HG02885 (cell line): ENCODE measurements at regions not wholly inside any gene's neighbourhood (a gene's known extent, or its start where the extent isn't known, plus 50 kb on each side); places are given as distances from the start of the nearest gene placed in this dataset.

Experiments used
- ATAC-seq: cut with Tn5 transposase; IDR thresholded peaks from one replicate; pipeline ENCODE4 v1.9.1; 2021; ENCODE audit warnings: mild to moderate bottlenecking; ENCODE audit not compliant: unreplicated experiment, poor library complexity

DNA sequence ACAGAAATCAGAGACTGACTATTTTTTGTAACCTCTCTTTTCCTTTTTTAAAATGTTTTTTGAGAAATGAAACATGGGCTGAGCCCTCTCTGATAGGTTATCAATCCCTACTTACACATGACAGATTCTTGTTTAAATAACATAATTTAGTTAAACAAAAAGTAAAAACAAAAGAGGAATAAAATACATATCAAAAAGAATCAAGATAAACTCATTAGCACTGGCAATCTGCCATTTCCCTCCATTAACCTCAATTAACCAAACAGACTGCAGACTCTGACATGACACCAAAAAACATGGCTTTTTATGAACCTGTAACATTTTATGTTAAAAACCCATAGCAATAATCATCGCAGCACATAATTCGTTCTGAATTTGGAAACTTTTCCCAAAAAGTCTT is 284.4 kb upstream of the MTNR1B start:
- ATAC-seq, result no peak

DNA sequence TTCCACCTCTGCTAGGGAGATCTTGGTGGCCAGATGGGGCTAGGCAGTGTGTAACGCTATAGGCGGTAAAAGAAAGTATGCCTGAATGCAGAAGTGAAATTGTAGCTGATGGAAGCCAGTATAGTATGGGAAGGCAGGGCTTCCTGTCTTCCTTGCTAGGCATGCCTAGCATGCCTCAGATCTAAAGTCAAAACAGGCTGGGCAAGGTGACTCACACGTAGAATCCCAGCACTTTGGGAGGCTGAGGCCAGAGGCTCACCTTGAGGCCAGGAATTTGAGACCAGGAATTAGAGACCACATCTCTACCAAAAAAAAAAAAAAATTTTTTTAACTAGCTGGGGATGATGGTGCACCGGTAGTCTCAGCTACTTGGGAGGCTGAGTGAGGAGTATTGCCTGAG is 281.7 kb upstream of the MTNR1B start:
- no peak for ATAC-seq

DNA sequence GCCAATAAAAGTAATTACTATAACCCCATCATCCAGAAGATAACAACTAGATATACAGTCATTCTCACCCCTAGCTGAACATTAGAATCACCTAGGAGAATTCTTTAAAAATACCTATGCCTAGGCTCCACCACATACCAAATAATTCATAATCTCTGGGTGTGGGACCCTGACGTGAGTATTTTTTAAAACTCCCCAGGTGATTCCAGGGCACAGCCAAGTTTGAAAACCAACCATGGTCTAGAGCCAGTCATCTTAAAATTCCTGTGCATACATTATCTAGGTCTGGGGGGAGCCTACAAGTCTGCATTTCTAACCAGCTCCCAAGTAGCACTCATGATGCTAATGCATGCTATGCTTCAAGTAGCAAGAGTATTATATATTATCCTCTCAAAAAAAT is 281.0 kb upstream of the MTNR1B start:
- no peak for ATAC-seq

GRCh38 chr11:92692826-92693546 is 276.5 kb upstream of the MTNR1B start:
- ATAC-seq, result no peak

DNA sequence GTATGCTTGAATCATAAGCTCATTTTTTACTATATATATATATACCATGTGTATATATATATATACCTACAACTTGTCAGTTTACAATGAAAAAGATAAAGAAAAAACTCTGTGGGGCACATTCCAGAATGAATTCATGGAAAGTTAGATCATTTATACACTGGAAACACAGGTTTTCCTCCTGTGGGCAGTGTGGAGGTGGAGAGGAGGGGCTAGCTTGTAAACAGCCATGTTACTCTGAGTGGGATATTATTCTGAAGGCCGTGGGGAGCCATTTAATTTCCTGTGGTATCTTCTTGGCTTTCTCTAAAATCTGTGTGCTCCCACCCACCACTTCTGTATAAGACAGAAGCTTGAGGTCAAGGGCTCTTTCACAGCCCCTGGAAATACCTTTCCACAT is 273.4 kb upstream of the MTNR1B start:
- no peak for ATAC-seq

GRCh38 chr11:92697461-92698312 is 271.8 kb upstream of the MTNR1B start:
- ATAC-seq, result no peak

GRCh38 chr11:92698742-92699141 is 270.7 kb upstream of the MTNR1B start:
- no peak for ATAC-seq

GRCh38 chr11:92702037-92702804 is 267.2 kb upstream of the MTNR1B start:
- ATAC-seq, result no peak

- ATAC-seq, result no peak
Observed at GRCh38 chr11:92702805-92703448, 266.5 kb upstream of the MTNR1B start.

DNA sequence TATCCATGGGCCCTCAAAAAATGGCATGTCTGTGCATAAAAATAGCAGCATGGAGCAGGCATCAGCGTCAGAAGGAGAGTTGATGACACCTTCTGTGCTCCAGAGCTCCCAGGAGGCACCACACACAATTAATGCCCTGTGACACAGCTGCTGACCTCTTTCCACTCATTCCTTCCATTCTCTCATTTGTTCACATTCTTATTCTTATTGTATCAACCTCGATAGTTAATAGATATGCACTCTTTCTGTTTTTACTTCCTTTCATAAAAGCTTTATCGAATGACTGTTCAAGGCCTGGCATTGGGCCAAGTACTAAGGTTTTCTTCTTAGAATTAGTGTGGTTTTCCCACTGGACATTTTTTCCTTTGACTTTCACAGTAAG is 266.0 kb upstream of the MTNR1B start:
- ATAC-seq, result no peak

GRCh38 chr11:92707173-92707619 is 262.3 kb upstream of the MTNR1B start:
- ATAC-seq, result no peak

DNA sequence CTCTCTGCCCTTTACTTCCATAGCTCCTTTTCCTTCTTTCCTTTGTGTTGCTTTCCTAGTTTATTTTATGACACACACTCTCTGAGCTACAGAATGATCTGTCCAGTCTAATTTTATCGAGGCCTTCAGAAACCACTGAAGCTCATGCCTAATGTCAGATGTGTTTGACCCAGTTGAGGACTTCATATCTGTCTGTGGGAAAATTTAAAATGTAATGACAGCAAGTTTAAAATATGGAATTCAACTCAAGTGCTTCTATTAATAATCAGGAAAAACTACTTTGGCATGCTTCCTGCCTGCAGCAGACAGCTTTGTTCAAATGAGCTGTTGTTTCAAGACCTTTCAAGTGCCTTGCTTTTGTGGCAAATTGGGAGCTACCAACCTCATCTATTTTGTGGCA is 261.8 kb upstream of the MTNR1B start:
- ATAC-seq, result no peak

- no peak for ATAC-seq
Observed at GRCh38 chr11:92709329-92709728, 260.1 kb upstream of the MTNR1B start.

GRCh38 chr11:92711926-92712325 is 257.5 kb upstream of the MTNR1B start:
- ATAC-seq, result no peak

GRCh38 chr11:92714111-92714510 is 255.3 kb upstream of the MTNR1B start:
- no peak for ATAC-seq

- ATAC-seq, result no peak
Observed at GRCh38 chr11:92717240-92717639, 252.2 kb upstream of the MTNR1B start.

- no peak for ATAC-seq
Observed at GRCh38 chr11:92720385-92720784, 249.1 kb upstream of the MTNR1B start.

GRCh38 chr11:92725352-92725751 is 244.1 kb upstream of the MTNR1B start:
- no peak for ATAC-seq

GRCh38 chr11:92727123-92727522 is 242.3 kb upstream of the MTNR1B start:
- no peak for ATAC-seq

- no peak for ATAC-seq
Observed at GRCh38 chr11:92727769-92728168, 241.7 kb upstream of the MTNR1B start.
